ENCODE measurements at regions not wholly inside any gene's neighbourhood (a gene's known extent, or its start where the extent isn't known, plus 50 kb on each side); places are given as distances from the start of the nearest gene placed in this dataset.

GRCh38 chr10:128875030-128875744, 591.9 kb upstream of the MGMT start:
- no peak for TF ChIP-seq CTCF (conservative IDR thresholded peaks at IDR 0.05; ENCODE audit: low read depth, low read length)
- no peak for DNase-seq (ENCODE audit: low read depth)

GRCh38 chr10:128875956-128876736, 590.9 kb upstream of the MGMT start:
- no peak for DNase-seq (ENCODE audit: low read depth)
- no peak overlapping the region for H3K4me3 ChIP-seq (ENCODE audit: low read depth, low read length)
- TF ChIP-seq CTCF (conservative IDR thresholded peaks at IDR 0.05; ENCODE audit: low read depth, low read length): no peak

More at GRCh38 chr10:128875030-128875744, 591.9 kb upstream of the MGMT start:
- H3K4me3 ChIP-seq (ENCODE audit: low read depth, low read length): no peak overlapping the region

- DNase-seq (ENCODE audit: low read depth): no peak
- TF ChIP-seq CTCF (conservative IDR thresholded peaks at IDR 0.05; ENCODE audit: low read depth, low read length): no peak
- H3K4me3 ChIP-seq (ENCODE audit: low read depth, low read length): no peak overlapping the region
Observed at GRCh38 chr10:128877141-128877540, 589.9 kb upstream of the MGMT start.

- DNase-seq (ENCODE audit: low read depth): no peak
- H3K4me3 ChIP-seq (ENCODE audit: low read depth, low read length): no peak overlapping the region
- no peak for TF ChIP-seq CTCF (conservative IDR thresholded peaks at IDR 0.05; ENCODE audit: low read depth, low read length)
Observed at GRCh38 chr10:128877936-128878335, 589.1 kb upstream of the MGMT start.

GRCh38 chr10:128879030-128879429, 588.0 kb upstream of the MGMT start:
- TF ChIP-seq CTCF (conservative IDR thresholded peaks at IDR 0.05; ENCODE audit: low read depth, low read length): no peak
- no peak overlapping the region for H3K4me3 ChIP-seq (ENCODE audit: low read depth, low read length)
- DNase-seq (ENCODE audit: low read depth): no peak

- no peak for TF ChIP-seq CTCF (conservative IDR thresholded peaks at IDR 0.05; ENCODE audit: low read depth, low read length)
- no peak for DNase-seq (ENCODE audit: low read depth)
- H3K4me3 ChIP-seq (ENCODE audit: low read depth, low read length): no peak overlapping the region
Observed at GRCh38 chr10:128879441-128880140, 587.5 kb upstream of the MGMT start.
